GM21529 (cell line): ENCODE measurements at regions not wholly inside any gene's neighbourhood (a gene's known extent, or its start where the extent isn't known, plus 50 kb on each side); places are given as distances from the start of the nearest gene placed in this dataset.

ENCODE experiments used
- ATAC-seq: cut with Tn5 transposase; IDR thresholded peaks from one replicate; pipeline ENCODE4 v1.9.1; 2021; ENCODE audit not compliant: unreplicated experiment

DNA sequence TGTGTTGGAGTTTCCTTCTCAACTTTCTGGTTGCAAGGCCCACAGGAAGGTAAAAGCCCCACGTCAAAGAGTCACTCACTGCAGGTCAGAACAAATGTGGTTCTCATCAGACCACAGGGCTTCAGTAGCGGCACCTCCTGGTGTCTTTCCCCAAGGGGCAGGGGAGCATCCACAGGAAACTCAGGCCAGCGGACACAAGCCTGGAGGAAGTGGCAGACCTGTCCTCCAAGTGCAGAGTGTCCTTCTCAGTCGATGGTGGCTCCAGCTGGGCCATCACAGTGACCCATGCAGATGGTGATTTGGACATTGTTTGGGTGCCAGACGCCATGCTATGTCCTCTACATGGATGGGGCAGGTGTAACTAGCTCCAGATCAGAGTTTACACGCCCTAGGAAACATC, 84.9 kb downstream of the ACKR3 start:
- ATAC-seq, result no peak

DNA sequence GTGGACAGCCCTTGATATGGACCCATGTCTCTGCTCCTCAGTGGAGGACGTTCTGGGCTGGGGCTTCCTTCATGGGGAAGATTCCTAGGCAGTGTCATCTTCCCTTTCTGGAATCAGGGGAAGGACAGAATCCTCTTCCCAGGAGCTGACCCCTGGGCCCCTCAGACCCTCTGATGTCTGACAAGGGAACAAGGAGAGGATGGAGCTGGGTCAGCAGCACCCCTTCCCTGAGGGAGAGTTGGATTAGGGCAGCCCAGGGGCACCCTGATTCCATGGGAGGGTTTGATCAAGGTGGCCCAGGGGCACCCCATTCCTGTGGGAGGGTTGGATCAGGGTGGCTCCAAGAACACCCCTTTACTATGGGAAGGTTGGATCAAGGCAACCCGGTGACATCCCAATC, 86.5 kb downstream of the ACKR3 start:
- ATAC-seq, result no peak

DNA sequence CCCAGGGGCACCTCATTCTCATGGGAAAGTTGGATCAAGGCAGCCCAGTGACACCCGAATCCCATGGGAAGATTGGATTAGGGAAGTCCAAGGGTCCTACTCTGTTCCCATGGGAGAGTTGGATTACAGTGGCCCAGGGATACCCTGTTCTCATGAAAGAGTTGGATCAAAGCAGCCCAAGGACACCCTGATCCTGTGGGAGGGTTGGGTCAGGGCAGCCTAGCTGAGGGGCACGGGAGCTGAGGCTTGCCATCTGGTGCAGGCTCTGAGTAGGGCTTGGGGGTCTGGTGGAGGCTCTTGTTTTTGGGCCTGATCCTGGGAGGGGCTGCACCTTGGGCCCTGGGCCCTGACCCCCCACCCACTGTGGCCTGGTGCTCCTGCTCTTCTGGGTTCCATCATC, 87.1 kb downstream of the ACKR3 start:
- no peak for ATAC-seq

DNA sequence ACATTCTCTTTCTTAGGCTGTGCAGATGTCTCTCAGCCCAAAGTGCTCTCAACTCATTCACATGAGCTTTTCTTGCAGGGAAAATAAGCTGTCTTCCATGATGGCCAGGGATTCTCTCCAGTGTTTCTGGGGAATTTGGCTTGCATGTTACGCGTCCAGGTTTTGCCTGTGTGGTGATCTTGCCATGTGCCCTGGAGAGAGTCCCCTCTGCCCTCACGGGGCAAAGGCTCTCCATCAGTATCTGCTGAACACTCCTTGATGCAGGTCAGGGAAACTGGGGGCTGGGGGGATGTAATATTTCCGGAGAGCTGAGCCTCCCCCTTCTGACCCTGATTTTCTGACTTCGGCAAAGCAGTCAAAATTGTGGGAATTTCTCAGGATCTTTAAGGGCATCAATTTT, 87.6 kb downstream of the ACKR3 start:
- ATAC-seq, result no peak

DNA sequence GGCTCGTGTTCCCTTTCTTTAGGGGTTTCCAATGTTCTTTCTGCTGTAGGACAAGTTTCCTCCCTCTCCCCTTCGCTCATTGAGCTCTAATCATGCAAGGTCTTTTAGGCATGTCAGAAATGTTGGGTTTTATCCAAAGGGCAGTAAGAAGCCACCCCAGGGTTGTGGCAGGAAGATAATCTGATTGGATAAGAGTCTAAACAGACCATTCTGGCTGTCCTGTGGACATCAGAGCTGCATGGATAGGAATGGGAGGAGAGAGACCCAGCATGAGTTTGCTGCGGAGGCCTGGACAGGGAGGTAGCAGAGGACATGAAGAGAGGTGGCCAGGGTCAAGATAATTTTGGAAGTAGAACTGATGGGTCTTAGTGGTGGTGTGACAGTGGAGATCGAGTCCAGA, 88.2 kb downstream of the ACKR3 start:
- no peak for ATAC-seq

DNA sequence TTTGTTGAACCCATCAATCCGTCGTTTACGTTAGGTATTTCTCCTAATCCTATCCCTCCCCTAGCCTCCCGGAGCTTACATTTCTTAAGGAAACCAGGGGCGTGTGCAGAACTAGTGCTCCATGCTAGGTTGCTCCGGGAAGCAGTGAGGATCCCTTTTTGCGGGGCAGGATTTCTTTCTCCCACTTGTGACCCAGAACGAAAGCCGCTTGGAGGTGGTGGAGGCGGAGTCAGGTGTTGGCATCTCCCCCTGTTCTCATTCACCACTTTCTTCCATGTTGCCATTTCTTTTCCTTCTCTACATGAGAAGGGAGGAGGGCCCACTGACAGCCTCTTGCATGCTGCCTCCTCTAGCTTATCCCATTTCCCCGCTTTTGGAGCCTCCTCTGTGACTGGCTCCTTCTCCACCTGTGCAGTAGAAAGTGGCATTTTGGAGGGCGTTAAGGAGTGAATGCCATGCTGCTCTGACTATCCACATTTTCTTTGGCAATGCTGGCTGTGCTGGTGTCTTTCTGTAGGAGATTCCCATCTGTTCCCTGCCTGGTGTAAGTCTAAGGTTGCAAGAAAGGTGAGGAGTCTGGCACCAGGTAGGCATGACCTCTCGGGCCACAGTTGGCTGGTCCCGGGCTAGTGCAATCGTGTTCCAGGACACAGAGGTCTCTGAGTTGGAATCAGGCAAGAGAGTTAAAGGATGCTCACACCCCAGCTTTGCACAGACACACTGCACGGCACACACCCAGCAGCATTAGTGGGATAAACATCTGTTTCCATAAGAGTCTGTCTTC, 89.5 kb downstream of the ACKR3 start:
- ATAC-seq, result no peak

DNA sequence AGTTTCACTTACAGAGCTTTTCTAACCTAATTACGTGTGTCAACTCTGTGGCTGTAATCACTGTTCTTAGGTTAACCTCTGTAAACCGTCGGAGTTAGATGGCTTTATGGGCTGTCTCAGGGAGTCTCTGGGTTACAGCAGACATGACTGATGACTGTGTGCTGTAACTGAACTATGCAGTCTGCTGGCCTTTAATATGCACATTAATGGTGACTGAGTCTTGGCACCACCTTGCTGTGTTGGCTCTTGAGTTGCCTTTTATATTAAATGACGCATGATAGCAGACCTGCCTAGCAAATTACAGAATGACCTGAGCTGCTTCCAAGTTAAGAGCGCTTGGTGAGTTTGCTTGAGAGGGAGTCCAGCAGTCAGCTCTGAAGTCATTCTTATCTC, 90.1 kb downstream of the ACKR3 start:
- no peak for ATAC-seq

DNA sequence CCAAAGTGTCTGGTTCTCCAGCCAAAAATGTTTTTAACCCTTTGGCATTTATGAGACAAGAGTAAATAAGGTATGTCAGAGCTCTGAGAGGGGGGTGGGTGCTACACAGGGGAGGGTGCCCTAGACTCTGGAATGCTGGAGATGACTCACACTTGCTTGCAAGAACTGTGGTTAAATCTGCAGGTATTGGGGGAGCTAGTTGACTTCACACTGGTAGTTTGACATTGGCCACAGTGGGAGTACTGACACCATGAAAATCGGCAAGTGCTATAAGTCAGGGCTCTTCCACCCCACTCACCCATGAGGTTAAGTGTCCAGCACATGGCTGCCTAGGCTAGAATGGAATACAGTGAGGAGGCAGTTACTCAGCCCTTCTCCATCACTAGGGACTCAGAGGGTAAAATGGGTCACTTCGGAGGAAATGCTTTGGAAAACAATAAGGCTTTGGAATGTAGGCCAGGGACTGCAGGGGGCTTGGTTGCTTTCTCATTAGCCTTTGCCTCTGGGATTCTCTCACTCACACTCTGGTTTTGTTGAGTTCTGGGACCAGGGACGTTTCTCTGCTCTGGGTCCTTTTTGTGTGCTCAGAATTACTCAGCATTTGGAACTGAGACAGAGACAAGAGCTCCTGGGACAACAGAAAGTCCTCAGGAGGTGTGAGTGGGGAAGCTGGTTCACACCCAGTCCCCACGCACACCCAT, 91.6 kb downstream of the ACKR3 start:
- ATAC-seq, result no peak

DNA sequence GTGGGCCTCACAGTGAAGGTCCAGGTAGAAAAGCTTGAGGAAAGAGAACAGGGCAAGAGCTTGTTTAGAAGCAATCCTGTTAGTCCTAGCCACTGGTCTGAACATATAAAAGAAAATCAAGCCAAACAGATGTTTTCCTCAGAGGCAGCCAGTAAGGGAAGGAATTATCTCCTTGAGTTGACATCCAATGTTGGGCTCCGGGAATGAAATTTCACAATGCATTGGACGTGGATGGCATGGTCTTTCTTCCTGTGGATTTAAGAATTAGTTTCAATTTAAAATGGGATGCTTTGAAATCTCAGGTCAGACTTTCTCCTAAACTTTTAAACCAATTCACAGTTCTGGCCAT, 92.1 kb downstream of the ACKR3 start:
- ATAC-seq, result no peak

DNA sequence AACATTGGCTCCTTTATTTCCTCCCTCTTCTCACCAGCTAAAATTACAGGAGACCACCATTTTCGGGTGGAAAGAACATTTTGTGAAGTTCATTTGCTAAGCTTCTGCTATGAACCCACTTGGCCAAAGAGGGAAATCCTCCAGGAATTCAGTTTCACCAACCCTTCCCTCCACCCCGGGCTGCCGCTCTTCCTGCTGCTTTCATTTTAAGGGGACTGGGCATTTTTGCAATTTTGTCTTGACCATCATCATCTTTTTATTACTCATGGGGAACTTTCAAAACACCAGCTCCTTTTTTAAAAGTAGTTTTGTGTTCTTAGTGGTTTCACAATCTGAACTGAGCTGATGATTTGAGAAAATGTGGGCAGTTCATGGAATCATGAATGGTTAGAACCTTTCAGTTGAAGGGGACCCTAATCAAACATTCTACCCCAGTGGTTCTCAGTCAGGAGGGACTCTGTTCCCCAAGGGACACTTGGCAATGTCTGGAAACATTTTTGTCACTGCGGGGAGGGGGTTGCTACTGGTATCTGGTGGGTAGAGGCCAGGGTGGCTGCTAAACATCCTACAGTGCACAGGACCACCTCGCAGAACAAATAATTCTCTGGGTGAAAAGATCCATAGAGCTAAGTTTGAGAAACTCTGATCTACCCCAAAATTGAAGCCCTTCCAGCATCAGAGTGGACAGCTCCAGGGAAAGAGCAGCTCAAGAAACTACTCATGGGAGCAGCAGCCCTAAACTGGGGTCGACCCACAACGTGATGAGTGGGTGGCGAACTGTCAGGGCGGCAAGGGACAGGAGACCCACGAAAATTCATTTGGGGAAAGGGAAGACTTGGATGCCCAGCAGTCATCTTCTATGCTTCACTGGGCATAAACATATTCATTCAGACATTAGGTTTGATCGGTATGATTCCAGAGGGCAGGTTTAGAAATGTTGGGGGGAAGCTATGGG, 92.9 kb downstream of the ACKR3 start:
- no peak for ATAC-seq

DNA sequence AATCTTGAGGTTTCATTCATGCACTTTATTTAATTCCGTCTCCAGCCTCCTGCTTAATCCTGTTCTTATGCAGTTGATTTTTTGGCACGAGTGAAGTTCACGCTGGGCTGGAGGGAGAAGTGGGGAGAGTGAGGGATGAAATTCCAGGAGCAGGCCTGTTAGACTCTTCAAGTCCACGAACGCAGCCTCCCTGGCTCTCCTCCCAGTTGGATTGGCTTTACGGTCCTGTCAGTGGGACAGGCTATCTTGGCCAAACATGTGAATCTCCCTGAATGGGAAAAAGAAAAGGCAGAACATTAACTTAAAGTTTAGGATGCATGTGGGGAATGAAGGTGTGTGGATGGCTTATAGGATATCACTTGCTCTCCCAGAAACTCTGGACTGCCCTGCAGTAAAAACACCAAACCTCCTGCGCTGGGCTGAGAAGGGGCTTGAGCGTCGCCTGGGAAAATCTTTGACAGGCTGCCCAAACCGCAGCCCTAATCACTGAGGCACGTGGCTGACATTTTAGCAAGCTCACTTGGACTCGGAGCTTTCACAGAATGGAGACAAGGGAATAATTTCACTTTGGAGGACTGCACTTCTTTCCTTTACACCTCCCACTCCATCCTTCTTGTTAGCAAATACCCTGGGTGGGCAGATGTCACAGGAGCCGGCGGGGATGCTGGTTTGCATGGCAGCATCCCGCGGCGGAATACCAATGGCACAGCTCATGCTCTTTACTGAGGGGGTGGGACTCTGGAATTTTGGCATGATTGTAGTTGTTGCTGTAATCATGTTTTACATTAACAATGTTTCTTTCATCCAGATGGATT, 93.9 kb downstream of the ACKR3 start:
- ATAC-seq, result no peak

DNA sequence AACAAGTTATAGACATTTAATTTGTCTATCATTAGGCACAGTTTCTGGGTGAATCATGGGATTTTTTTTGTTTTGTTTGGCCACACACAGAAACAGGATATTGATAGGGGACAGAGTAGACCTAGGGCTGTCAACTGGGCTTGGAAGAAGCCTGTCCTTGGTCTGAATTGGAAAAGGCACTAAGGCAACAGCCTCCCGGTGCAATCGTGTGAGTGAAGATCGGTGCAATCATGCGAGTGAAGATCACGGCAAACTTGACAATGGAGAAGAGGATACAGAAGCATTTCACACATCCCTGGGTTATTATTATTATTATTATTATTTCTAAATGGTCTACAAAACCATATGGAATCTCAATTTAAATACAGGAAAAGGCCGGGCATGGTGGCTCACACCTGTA, 94.5 kb downstream of the ACKR3 start:
- no peak for ATAC-seq

DNA sequence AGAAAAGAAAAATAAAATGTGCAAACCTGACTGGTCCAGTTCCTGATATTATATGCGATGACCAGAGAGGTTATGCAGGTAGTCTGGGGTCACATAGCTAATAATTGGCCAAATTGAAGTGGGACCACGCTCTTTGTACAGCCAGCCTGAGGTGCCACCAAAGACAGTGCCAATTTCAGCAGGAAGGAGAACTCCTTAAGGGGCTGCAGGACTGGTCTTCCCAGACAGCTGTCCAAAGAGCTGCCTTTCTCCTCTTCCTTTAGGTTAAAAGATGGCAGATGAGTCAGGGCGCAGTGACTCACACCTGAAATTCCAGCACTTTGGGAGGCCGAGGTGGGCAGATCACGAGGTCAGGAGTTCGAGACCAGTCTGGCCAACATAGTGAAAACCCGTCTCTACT, 95.5 kb downstream of the ACKR3 start:
- ATAC-seq, result no peak

DNA sequence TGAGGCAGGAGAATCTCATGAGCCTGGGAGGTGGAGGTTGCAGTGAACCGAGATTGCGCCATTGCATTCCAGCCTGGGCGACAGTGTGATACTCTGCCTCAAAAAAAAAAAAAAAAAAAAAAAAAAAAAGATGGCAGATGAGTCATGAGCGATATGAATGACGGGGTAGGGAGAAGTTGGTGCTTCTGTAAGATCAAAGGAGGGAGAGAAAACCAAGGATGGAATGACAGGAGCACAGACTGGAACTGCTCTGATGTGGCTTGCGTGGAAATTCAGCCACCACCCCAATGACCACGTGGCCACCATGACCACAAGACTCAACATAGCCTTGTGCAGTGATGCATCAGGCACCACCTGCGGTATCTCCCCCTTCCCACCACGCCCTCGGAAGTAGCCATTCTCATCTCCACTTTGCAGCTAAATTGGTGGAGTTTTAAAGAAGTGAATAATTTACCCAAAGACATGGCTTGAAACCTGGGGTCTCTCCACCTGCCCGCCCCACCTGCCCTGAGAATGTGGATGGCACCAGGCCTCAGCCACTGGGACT, 96.0 kb downstream of the ACKR3 start:
- ATAC-seq, result no peak

DNA sequence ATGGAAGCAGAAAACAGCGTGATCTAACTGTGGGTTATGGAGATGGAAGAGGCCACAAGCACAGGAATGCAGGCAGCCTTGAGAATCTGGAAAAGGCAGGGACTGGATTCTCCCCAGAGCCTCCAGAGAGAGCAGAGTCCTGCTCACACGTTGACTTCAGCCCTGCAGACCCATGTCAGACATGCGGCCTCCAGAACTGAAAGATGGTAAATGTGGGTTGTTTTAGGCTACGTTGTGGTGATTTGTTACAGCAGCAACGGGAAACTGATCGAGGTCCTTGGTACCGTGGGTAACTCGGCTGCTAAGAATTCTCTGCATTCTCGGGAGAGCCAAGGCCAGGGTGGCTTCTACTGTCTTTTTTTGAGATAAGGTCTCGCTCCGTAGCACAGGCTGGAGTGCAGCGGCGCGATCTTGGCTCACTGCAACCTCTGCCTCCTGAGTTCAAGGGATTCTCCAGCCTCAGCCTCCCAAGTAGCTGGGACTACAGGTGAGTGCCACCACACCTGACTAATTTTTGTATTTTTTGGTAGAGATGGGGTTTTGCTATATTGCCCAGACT, 97.1 kb downstream of the ACKR3 start:
- no peak for ATAC-seq

DNA sequence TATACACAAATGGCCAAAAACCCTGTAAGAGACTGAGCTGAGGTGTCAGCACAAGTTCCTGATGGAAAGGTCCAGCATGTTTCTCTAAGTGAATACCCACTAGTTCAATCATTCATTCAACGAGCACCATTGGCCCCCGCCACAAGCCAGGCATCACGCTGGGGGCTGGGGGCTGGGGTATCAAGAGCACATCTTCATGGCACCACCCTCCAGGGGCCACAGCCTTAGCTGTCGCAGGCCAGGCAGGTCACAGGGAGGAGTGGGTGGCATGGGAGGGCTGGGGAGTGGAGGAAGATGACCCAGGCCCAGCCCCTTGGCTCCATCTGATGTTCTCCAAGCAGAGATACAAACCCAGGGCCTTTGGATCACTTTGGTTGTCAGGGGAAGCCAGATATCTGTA, 97.9 kb downstream of the ACKR3 start:
- no peak for ATAC-seq

DNA sequence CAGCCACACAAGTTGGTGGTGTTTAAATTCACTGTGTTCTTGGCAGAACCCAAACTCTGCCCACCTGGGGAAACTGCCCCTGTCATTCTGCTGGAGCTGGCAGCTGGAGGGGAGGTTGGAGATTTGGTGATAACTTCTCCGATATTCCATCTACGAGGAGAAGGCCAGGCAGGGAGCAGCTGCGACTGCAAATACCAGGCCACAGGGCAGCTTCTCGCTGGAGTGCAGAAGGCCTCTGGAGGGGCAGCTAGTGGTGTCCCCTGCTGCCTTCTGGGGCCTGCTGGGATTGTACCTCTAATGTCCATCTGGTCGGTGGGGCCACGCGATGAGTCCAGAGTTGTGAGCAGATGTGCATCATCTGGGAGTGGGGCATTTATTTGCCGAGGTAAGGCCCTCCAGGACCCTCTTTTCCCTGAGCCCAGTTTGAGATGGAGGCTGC, 98.9 kb downstream of the ACKR3 start:
- ATAC-seq, result no peak

DNA sequence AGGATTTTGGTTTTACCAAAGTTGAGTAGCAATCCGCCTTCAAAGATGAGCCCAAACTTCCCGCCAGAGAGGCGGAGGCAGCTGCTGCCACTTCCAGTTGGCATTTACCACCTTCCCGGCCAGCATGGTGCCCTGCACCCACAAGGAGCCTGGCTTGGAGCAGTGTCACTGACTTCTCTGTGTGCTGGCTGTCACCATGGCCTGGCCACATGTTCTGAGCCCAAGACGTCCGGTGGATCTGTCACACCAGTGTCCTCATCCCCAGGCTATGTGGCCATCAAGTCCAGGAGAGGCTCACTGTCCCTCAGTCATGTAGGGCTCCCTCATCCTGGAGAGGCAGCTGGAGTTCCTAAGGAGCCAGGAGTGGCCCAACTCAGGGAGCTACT, 100.6 kb downstream of the ACKR3 start:
- ATAC-seq, result no peak

DNA sequence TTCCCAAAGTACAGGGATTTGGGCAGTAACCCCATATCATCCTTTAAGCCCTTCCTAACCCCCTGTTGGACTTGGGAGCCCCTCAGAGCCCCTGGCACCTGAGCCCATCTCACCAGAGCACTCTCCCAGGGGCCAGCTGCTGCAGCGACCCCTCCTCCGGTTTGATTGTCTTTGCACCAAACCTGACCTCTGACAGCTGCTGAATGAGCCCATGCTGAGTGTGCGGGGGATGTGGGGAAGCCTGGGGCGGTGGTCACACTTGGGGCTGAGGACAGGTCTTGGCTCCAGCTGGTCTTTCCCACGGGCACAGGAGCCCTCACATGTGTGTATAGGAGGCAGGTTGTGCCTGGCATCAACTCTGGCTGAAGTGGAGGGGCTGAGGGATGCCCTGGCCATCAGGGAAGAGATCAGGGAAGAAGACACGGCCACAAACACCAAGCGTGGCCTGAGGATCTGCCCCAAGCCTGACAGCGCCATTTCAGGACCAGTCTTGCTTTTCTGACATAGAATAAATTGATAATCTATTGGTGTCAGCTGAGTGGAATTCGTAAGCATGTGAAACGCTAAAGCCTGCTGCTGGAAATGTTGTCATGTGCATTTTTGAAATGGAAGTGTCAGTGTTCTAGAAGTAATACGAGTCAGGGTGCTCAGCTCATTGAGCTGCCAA, 102.4 kb downstream of the ACKR3 start:
- no peak for ATAC-seq

DNA sequence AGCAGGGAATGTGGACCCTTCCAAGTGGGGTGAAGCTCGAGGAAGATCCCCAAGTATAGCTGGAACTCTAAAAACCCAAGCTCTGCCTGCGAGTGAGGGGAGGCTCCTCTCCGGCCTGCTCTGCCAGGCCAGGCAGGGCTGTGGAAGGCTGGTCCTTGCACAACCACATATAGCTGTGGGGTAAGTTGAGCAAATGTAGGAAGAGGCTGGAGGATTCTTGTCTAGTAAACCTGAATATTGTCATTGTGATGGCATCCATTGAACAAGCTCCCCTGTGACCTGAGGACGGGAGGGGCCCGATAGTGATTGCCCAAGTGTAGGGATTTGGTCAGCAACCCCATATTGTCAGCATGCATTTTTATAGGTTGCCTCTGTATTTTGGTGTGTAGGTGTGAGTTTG, 103.0 kb downstream of the ACKR3 start:
- ATAC-seq, result no peak
